Ovary (tissue), 7 donors: ENCODE measurements at regions not wholly inside any gene's neighbourhood (a gene's known extent, or its start where the extent isn't known, plus 50 kb on each side); places are given as distances from the start of the nearest gene placed in this dataset.

Experiments
- DNase-seq, 5 donors: peaks; one replicate each; pipeline ENCODE4 v3.0.0-alpha.2; 2019 to 2020
- H3K27ac ChIP-seq, 2 donors: fragments of 200-600 bp; one replicate each; pipeline versions ENCODE4 v1.5.1 to v1.8.0; 2019 to 2022
- H3K27me3 ChIP-seq: fragments of 200-600 bp; one replicate; pipeline ENCODE4 v1.8.0; 2022
- H3K36me3 ChIP-seq: fragments of 200-600 bp; sonication (generic); one replicate; pipeline ENCODE4 v1.5.1; 2019
- H3K4me1 ChIP-seq: one replicate; pipeline ENCODE4 v1.8.1; 2013; ENCODE audit warnings: mild to moderate bottlenecking, moderate library complexity; ENCODE audit not compliant: insufficient read depth
- H3K4me3 ChIP-seq: fragments of 200-600 bp; sonication (generic); one replicate; pipeline ENCODE4 v1.5.1; 2017
- H3K9me3 ChIP-seq, 2 donors: fragments of 200-600 bp in 1 of 2; sonication (generic) in 1 of 2; one replicate each; pipeline versions ENCODE4 v1.5.1 to v1.8.1; 2013 to 2019; ENCODE audit warnings: mild to moderate bottlenecking in 1 of 2, moderate library complexity in 1 of 2
- EP300 ChIP-seq: sonication (generic); formaldehyde crosslinking; IDR thresholded peaks from one replicate; pipeline ENCODE4 v1.6.1; 2017; ENCODE audit warnings: antibody characterized with exemption
- POLR2A ChIP-seq: fragments of 450-650 bp; IDR thresholded peaks from one replicate; pipeline ENCODE4 v1.6.1; 2017; ENCODE audit warnings: antibody characterized with exemption, mild to moderate bottlenecking, moderate library complexity
- WGBS, 3 donors: extraction: QIAGEN DNeasy Blood & Tissue Kit in 1 of 3; methylation state at CpG; one replicate each; pipeline versions ENCODE4 v1.1.5 to v1.1.7; 2013 to 2017; 5-methylcytosine and 5-hydroxymethylcytosine counted together
- intact Hi-C, 4 donors: fragments of 100-400 bp; cut with DNase I; formaldehyde crosslinking; loops; one replicate each; pipeline versions ENCODE4 v1.11.0 to v1.15.1; 2022 to 2023
- TF ChIP-seq, protein P1 (sequence below), 3 donors: fragments of 450-650 bp in 2 of 3; fragments of 200-600 bp in 1 of 3; IDR thresholded peaks; one replicate each; pipeline versions ENCODE4 v1.5.1 to v1.8.0; 2016 to 2022; ENCODE audit warnings: antibody characterized with exemption in 3 of 3, mild to moderate bottlenecking in 1 of 3
- donor health status: DM: no; HTN: no; CAD: no; lungs with moderate emphysema.
- donor health status: DM: no; HTN: no; CAD: no.
- donor health status: Bipolar disorder and iron deficiency.
- donor health status: DM: no; HTN: no; CAD: no.
- donor health status: DM: yes; HTN: yes; CAD: no.

DNA sequence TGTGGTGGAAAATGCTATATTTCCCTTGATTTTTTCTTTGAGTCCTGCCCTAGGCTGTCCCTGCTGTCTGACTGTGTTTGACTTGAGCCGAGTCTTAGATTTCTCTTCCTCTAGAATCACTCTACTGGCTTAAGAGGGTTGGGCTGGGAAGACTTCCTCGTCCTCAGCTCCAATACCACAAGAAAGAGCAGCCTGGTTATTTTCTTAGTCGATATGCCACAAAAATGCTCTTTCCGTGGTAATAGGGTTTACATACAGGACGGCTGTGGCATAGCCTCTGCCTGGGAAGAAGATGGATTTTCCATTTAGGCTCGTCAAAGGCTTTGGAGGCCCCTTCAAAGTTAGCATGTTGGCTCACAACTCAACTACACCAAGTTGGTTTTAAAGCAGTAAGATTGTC, 212.0 kb upstream of the IGFBP3 start:
- H3K4me1 ChIP-seq: no peaks in the 10 kb centered on the region
- TF ChIP-seq, protein P1, sequence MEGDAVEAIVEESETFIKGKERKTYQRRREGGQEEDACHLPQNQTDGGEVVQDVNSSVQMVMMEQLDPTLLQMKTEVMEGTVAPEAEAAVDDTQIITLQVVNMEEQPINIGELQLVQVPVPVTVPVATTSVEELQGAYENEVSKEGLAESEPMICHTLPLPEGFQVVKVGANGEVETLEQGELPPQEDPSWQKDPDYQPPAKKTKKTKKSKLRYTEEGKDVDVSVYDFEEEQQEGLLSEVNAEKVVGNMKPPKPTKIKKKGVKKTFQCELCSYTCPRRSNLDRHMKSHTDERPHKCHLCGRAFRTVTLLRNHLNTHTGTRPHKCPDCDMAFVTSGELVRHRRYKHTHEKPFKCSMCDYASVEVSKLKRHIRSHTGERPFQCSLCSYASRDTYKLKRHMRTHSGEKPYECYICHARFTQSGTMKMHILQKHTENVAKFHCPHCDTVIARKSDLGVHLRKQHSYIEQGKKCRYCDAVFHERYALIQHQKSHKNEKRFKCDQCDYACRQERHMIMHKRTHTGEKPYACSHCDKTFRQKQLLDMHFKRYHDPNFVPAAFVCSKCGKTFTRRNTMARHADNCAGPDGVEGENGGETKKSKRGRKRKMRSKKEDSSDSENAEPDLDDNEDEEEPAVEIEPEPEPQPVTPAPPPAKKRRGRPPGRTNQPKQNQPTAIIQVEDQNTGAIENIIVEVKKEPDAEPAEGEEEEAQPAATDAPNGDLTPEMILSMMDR (IDR thresholded peaks at IDR 0.05): no peak
- TF ChIP-seq EP300: no peak
- TF ChIP-seq POLR2A: no peak
- no peaks in the 10 kb centered on the region for H3K27me3 ChIP-seq
- intact Hi-C loops: no loop called here
- WGBS, 3 donors: 84 to 99% (median 84%) methylated on average over 6 of the region's 6 CpGs
- no peak overlapping the region for H3K4me3 ChIP-seq
- DNase-seq: no peak
- H3K9me3 ChIP-seq: no peaks in the 10 kb centered on the region
- no peaks in the 10 kb centered on the region for H3K36me3 ChIP-seq
- H3K27ac ChIP-seq: no peak overlapping the region

DNA sequence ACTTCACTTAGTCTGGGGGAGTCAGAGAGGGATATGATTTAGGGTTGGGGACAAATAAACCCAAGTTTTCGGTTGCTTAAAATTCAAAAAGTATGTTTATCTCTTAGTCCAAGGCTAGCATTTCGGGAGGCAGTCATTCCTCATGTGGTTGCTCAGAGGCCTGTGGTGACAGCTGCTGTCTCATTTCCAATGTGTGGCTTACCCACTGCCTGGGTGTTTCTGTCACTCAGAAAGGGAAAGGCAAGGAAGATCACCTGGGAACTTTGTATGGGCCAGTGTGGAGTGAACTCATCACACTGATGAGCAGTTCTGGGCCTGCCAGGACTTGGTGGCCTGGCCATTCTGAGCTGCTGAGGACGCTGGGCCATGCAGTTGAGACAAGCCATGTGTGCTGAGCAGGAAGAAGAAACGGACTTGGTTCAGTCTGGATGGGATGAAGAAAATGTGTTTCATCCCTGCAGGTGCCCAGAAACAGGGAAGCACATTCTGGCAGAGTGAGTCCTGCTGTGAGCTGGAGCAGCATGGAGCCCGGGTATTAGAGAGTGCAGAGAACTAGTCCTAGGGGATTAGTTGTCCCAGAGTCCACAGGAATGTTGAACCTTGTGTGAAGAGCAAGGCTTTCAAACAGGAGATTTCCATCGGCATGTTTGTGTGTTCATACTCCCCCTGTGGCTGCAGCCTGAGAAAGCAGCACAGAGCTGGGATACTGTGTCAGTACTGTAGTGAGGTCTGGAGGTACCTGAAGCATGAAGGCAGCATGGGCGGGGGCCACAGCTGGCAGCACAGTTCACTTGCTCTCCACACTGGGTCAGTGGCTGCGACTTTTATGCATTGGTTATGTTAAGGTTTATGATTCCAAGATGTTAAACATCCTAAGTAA, 211.1 kb upstream of the IGFBP3 start:
- WGBS, 3 donors: 75 to 81% (median 75%) methylated on average over 8 of the region's 8 CpGs
- no peaks in the 10 kb centered on the region for H3K36me3 ChIP-seq
- H3K4me3 ChIP-seq: no peak overlapping the region
- no peaks in the 10 kb centered on the region for H3K9me3 ChIP-seq
- no peak for DNase-seq
- no peaks in the 10 kb centered on the region for H3K4me1 ChIP-seq
- no peaks in the 10 kb centered on the region for H3K27me3 ChIP-seq
- no peak overlapping the region for H3K27ac ChIP-seq
- intact Hi-C loops: no loop called here
- TF ChIP-seq, protein P1 (IDR thresholded peaks at IDR 0.05): no peak
- TF ChIP-seq POLR2A (no peak), EP300 (no peak)

DNA sequence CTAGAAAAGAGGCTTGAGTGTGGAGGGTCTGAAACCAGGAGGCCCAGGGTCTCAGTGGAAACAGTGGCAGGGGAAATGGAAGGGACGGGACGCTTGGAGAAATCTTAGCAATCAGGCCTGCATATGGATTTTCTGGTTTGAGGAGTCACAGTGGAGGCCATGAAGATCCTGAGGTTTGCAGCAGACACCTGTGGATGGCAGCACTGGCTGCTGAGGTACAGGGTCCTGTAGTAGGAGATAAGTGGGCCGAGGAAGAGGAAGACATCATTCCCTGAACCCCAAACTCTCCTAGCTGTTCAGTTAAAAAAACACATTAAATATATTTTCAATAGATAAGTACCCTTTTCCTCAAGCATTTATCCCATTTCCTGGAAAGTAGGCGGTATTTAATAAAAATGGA, 208.8 kb upstream of the IGFBP3 start:
- no peaks in the 10 kb centered on the region for H3K27me3 ChIP-seq
- no peak for DNase-seq
- no peaks in the 10 kb centered on the region for H3K36me3 ChIP-seq
- whole genome bisulfite sequencing, 3 donors: 88 to 97% (median 95%) methylated on average over 4 of the region's 4 CpGs
- no peak overlapping the region for H3K27ac ChIP-seq
- no peak overlapping the region for H3K4me3 ChIP-seq
- intact Hi-C loops: no loop called here
- no peaks in the 10 kb centered on the region for H3K9me3 ChIP-seq
- H3K4me1 ChIP-seq: no peaks in the 10 kb centered on the region
- TF ChIP-seq EP300 (no peak), POLR2A (no peak)
- TF ChIP-seq, protein P1 (IDR thresholded peaks at IDR 0.05): no peak

DNA sequence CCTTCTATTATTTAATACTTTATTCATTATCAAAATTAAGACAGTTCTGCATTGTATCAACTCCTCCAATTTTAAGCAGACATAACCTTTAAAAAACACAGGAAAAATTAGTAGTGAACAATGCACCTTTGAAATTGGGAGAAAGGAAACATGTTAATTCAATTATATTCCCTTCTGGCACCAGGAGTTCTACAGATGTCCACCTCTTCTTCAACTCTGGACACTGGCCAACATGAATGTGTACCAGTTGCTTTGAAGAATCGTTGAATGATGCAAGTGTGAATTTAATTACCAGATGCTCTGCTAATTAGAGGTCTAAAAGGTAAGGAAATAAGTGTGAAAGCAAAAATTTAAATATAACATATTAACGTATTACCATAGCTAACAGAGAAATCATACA, 206.7 kb upstream of the IGFBP3 start:
- H3K4me3 ChIP-seq: no peak overlapping the region
- H3K4me1 ChIP-seq: no peaks in the 10 kb centered on the region
- H3K27ac ChIP-seq: no peak overlapping the region
- DNase-seq: no peak
- intact Hi-C loops: no loop called here
- no peaks in the 10 kb centered on the region for H3K36me3 ChIP-seq
- no peaks in the 10 kb centered on the region for H3K9me3 ChIP-seq
- TF ChIP-seq, protein P1 (IDR thresholded peaks at IDR 0.05): no peak
- TF ChIP-seq EP300: no peak
- TF ChIP-seq POLR2A: no peak
- 69 to 70% (median 70%) methylated on average over 2 of the region's 2 CpGs for WGBS, 3 donors
- no peaks in the 10 kb centered on the region for H3K27me3 ChIP-seq
